ENCODE measurements at regions not wholly inside any gene's neighbourhood (a gene's known extent, or its start where the extent isn't known, plus 50 kb on each side); places are given as distances from the start of the nearest gene placed in this dataset.

GRCh38 chr4:131551306-131551705 lies 1597.8 kb upstream of the PCDH10 start:
- TF ChIP-seq CTCF (IDR thresholded peaks at IDR 0.05) = no peak
- no peak for TF ChIP-seq POLR2A (IDR thresholded peaks at IDR 0.05)
